ENCODE measurements at regions not wholly inside any gene's neighbourhood (a gene's known extent, or its start where the extent isn't known, plus 50 kb on each side); places are given as distances from the start of the nearest gene placed in this dataset.

- DNase-seq = no peak
- intact Hi-C loops (cut with DNase I) = no loop called here
- no peaks in the 10 kb centered on the region for H3K9me3 ChIP-seq
Measured at GRCh38 chr6:97726378-97726777, 443.4 kb upstream of the MMS22L start.

DNA sequence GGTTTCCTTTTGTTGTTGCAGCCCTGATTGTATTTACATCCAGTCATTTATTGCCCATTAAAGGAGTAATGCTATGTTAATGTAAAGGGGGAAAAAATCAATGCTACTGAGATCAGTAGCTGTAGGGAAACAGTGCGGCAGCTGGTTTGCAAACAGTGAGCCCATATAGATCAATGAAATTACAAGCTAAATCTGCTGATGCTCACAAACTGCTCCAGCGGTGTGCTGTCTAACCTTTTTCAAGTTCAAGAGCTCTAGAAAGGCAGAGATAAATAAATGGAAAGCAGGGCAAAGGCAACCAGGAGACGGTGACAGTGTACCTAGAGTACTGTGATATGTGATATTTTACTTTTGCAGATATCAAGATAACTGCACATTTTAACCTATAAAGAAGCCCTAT, 449.0 kb upstream of the MMS22L start:
- Histone ChIP-seq H3K4me3 (no peak overlapping the region), H3K9me3 (no peaks in the 10 kb centered on the region), H3K27ac (no peak overlapping the region), H3K36me3 (replicated peaks in 1 of 2; ENCODE audit: insufficient read depth in 1 of 2, low read depth in 2 of 2) (no peaks in the 10 kb centered on the region), H3K27me3 (no peaks in the 10 kb centered on the region), H3K4me1 (no peaks in the 10 kb centered on the region)
- ATAC-seq (no peak), DNase-seq (no peak)
- TF ChIP-seq CTCF (IDR thresholded peaks at IDR 0.05) = no peak
- WGBS, 2 donors = 12 to 16% methylated on average over 3 of the region's 3 CpGs
- intact Hi-C loops (cut with DNase I) = no loop called here

More at GRCh38 chr6:97726378-97726777, 443.4 kb upstream of the MMS22L start:
- Histone ChIP-seq H3K4me3 (no peak overlapping the region), H3K27ac (no peak overlapping the region), H3K27me3 (no peaks in the 10 kb centered on the region), H3K36me3 (replicated peaks in 1 of 2; ENCODE audit: insufficient read depth in 1 of 2, low read depth in 2 of 2) (no peaks in the 10 kb centered on the region), H3K4me1 (no peaks in the 10 kb centered on the region)
- TF ChIP-seq POLR2A (IDR thresholded peaks at IDR 0.05) (no peak), CTCF (IDR thresholded peaks at IDR 0.05) (no peak)
- no peak for ATAC-seq
- 32 to 46% methylated on average over 2 of the region's 2 CpGs for WGBS, 2 donors

- Histone ChIP-seq H3K9me3 (no peaks in the 10 kb centered on the region), H3K36me3 (replicated peaks in 1 of 2; ENCODE audit: insufficient read depth in 1 of 2, low read depth in 2 of 2) (no peaks in the 10 kb centered on the region), H3K27ac (no peak overlapping the region), H3K4me1 (no peaks in the 10 kb centered on the region), H3K27me3 (no peaks in the 10 kb centered on the region), H3K4me3 (no peak overlapping the region)
- ATAC-seq = no peak
- intact Hi-C loops (cut with DNase I) = no loop called here
- DNase-seq = no peak
- TF ChIP-seq POLR2A (IDR thresholded peaks at IDR 0.05) = no peak
- no peak for TF ChIP-seq CTCF (IDR thresholded peaks at IDR 0.05)
- WGBS, 2 donors = 40 to 46% methylated on average over 3 of the region's 3 CpGs
Measured at GRCh38 chr6:97757575-97757974, 474.6 kb upstream of the MMS22L start.

DNA sequence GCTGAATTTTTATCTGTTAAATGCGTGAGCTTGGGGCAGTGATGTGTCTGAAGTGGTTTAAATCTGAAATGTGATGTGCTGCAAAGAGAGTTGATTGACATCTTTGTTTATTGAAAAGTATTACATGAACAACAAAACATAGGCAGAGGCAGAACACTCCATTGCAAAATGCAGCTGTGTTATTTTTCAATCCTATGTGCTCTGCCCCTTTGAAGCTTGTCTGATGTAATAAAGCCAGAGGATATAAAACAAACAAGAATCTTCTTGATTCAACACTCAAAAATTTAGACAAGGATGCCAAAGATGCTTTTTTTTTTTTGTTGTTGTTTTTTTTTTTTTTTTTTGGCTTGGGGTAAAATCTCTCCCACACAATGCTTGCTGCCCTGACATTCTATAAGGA, 482.4 kb upstream of the MMS22L start:
- Histone ChIP-seq H3K36me3 (replicated peaks in 1 of 2; ENCODE audit: insufficient read depth in 1 of 2, low read depth in 2 of 2) (no peaks in the 10 kb centered on the region), H3K27ac (no peak overlapping the region), H3K9me3 (no peaks in the 10 kb centered on the region), H3K4me1 (no peaks in the 10 kb centered on the region), H3K4me3 (no peak overlapping the region), H3K27me3 (no peaks in the 10 kb centered on the region)
- intact Hi-C loops (cut with DNase I) = no loop called here
- ATAC-seq = no peak
- 22 to 25% methylated on average over 1 of the region's 1 CpG for WGBS, 2 donors
- TF ChIP-seq CTCF (IDR thresholded peaks at IDR 0.05) = no peak
- no peak for TF ChIP-seq POLR2A (IDR thresholded peaks at IDR 0.05)
- DNase-seq = no peak

GRCh38 chr6:97771372-97771771, 488.4 kb upstream of the MMS22L start:
- Histone ChIP-seq H3K4me1 (no peaks in the 10 kb centered on the region), H3K4me3 (no peak overlapping the region), H3K9me3 (no peaks in the 10 kb centered on the region), H3K27ac (no peak overlapping the region), H3K36me3 (replicated peaks in 1 of 2; ENCODE audit: insufficient read depth in 1 of 2, low read depth in 2 of 2) (no peaks in the 10 kb centered on the region), H3K27me3 (no peaks in the 10 kb centered on the region)
- ATAC-seq (no peak), DNase-seq (no peak)
- WGBS, 2 donors = 24 to 28% methylated on average over 2 of the region's 2 CpGs
- TF ChIP-seq POLR2A (IDR thresholded peaks at IDR 0.05) (no peak), CTCF (IDR thresholded peaks at IDR 0.05) (no peak)
- intact Hi-C loops (cut with DNase I) = no loop called here
